ENCODE measurements at regions not wholly inside any gene's neighbourhood (a gene's known extent, or its start where the extent isn't known, plus 50 kb on each side); places are given as distances from the start of the nearest gene placed in this dataset.

- Histone ChIP-seq H3K27me3 (peaks cover 16% of the 10 kb centered on the region), H3K4me3 (no peak overlapping the region), H3K4me1 (no peaks in the 10 kb centered on the region), H3K9me3 (no peaks in the 10 kb centered on the region), H3K36me3 (no peaks in the 10 kb centered on the region), H3K27ac (no peak overlapping the region)
- WGBS: 44% methylated on average over 3 of the region's 3 CpGs
- TF ChIP-seq POLR2A (IDR thresholded peaks at IDR 0.05) (no peak), CTCF (IDR thresholded peaks at IDR 0.05) (no peak), POLR2AphosphoS5 (IDR thresholded peaks at IDR 0.05) (no peak), EP300 (IDR thresholded peaks at IDR 0.05) (no peak)
- DNase-seq (ENCODE audit: low spot score in 2 of 2): no peak
Measured at GRCh38 chr2:12955864-12956263, 239.1 kb downstream of the TRIB2 start.

- no peak for DNase-seq (ENCODE audit: low spot score in 2 of 2)
- TF ChIP-seq POLR2AphosphoS5 (IDR thresholded peaks at IDR 0.05) (no peak), EP300 (IDR thresholded peaks at IDR 0.05) (no peak), POLR2A (IDR thresholded peaks at IDR 0.05) (no peak), CTCF (IDR thresholded peaks at IDR 0.05) (no peak)
Measured at GRCh38 chr2:12957251-12957650, 240.5 kb downstream of the TRIB2 start.

GRCh38 chr2:12959935-12960334 is 243.2 kb downstream of the TRIB2 start:
- Histone ChIP-seq H3K36me3 (no peaks in the 10 kb centered on the region), H3K27ac (no peak overlapping the region), H3K9me3 (no peaks in the 10 kb centered on the region), H3K4me3 (no peak overlapping the region), H3K4me1 (no peaks in the 10 kb centered on the region), H3K27me3 (peaks cover 3% of the 10 kb centered on the region)
- DNase-seq (ENCODE audit: low spot score in 2 of 2): no peak
- WGBS: 64% methylated on average over 2 of the region's 2 CpGs
- TF ChIP-seq CTCF (IDR thresholded peaks at IDR 0.05) (no peak), POLR2A (IDR thresholded peaks at IDR 0.05) (no peak), POLR2AphosphoS5 (IDR thresholded peaks at IDR 0.05) (no peak), EP300 (IDR thresholded peaks at IDR 0.05) (no peak)

More at GRCh38 chr2:12957251-12957650, 240.5 kb downstream of the TRIB2 start:
- H3K9me3 ChIP-seq: no peaks in the 10 kb centered on the region
- no peak overlapping the region for H3K4me3 ChIP-seq
- no peaks in the 10 kb centered on the region for H3K36me3 ChIP-seq
- H3K4me1 ChIP-seq: no peaks in the 10 kb centered on the region
- H3K27ac ChIP-seq: no peak overlapping the region
- 85% methylated on average over 3 of the region's 3 CpGs for whole genome bisulfite sequencing
- peaks cover 16% of the 10 kb centered on the region for H3K27me3 ChIP-seq

GRCh38 chr2:12960671-12961070 is 243.9 kb downstream of the TRIB2 start:
- Histone ChIP-seq H3K36me3 (no peaks in the 10 kb centered on the region), H3K9me3 (no peaks in the 10 kb centered on the region), H3K27me3 (peaks cover 3% of the 10 kb centered on the region), H3K4me1 (peaks cover 6% of the 10 kb centered on the region), H3K27ac (no peak overlapping the region), H3K4me3 (no peak overlapping the region)
- DNase-seq (ENCODE audit: low spot score in 2 of 2): no peak
- TF ChIP-seq POLR2A (IDR thresholded peaks at IDR 0.05): no peak
- no peak for TF ChIP-seq EP300 (IDR thresholded peaks at IDR 0.05)
- no peak for TF ChIP-seq CTCF (IDR thresholded peaks at IDR 0.05)
- TF ChIP-seq POLR2AphosphoS5 (IDR thresholded peaks at IDR 0.05): no peak
- WGBS: 82% methylated on average over 1 of the region's 1 CpG

- no peak for TF ChIP-seq EP300 (IDR thresholded peaks at IDR 0.05)
- no peak for TF ChIP-seq POLR2AphosphoS5 (IDR thresholded peaks at IDR 0.05)
- TF ChIP-seq CTCF (IDR thresholded peaks at IDR 0.05): no peak
- no peak for TF ChIP-seq POLR2A (IDR thresholded peaks at IDR 0.05)
- 71% methylated on average over 5 of the region's 5 CpGs for WGBS
- H3K4me3 ChIP-seq: no peak overlapping the region
- peaks cover 10% of the 10 kb centered on the region for H3K4me1 ChIP-seq
- no peaks in the 10 kb centered on the region for H3K36me3 ChIP-seq
- H3K27me3 ChIP-seq: peaks cover 3% of the 10 kb centered on the region
- DNase-seq (ENCODE audit: low spot score in 2 of 2): no peak
- H3K27ac ChIP-seq: no peak overlapping the region
- no peaks in the 10 kb centered on the region for H3K9me3 ChIP-seq
Measured at GRCh38 chr2:12964904-12965539, 248.3 kb downstream of the TRIB2 start.

All from suprapubic skin (tissue), 4 donors.